ENCODE measurements at regions not wholly inside any gene's neighbourhood (a gene's known extent, or its start where the extent isn't known, plus 50 kb on each side); places are given as distances from the start of the nearest gene placed in this dataset.

GRCh38 chr20:58111310-58112016, 117.0 kb downstream of the ANKRD60 start:
- Histone ChIP-seq H3K9me2 (ENCODE audit: insufficient read depth, low read length) (no peaks in the 10 kb centered on the region), H3K4me2 (ENCODE audit: low read length) (no peak overlapping the region), H3K27ac (ENCODE audit: low read depth, low read length, poor library complexity, severe bottlenecking) (no peak overlapping the region), H3K36me3 (ENCODE audit: insufficient read depth, low read length) (no peaks in the 10 kb centered on the region), H2AFZ (ENCODE audit: low read length) (no peak overlapping the region), H3K79me2 (ENCODE audit: insufficient read depth, low read depth, low read length) (no peaks in the 10 kb centered on the region), H3K4me1 (ENCODE audit: insufficient read depth, low read length, poor library complexity, severe bottlenecking) (peaks cover 6% of the 10 kb centered on the region), H3K9me3 (ENCODE audit: low read length) (no peaks in the 10 kb centered on the region), H3K4me3 (ENCODE audit: low read depth, low read length, poor library complexity, severe bottlenecking) (no peak overlapping the region), H4K20me1 (ENCODE audit: insufficient read depth, low read length) (no peaks in the 10 kb centered on the region)
- no peak for DNase-seq (ENCODE audit: low spot score)
- no peak for TF ChIP-seq CTCF (conservative IDR thresholded peaks at IDR 0.05; ENCODE audit: low read length)
- TF ChIP-seq EZH2phosphoT487 (IDR thresholded peaks at IDR 0.05; ENCODE audit: borderline replicate concordance, low read depth, low read length) = no peak
- no TSS peak for BruUV-seq (replicated peaks)
- intact Hi-C loops (cut with micrococcal nuclease; ENCODE audit: unreplicated experiment) = no loop called here
- ChIA-PET POLR2A (no interaction called here), CTCF (ENCODE audit: unreplicated experiment) (no interaction called here)

- no peak for TF ChIP-seq EZH2phosphoT487 (IDR thresholded peaks at IDR 0.05; ENCODE audit: borderline replicate concordance, low read depth, low read length)
- no peak for TF ChIP-seq CTCF (conservative IDR thresholded peaks at IDR 0.05; ENCODE audit: low read length)
- Histone ChIP-seq H3K9me3 (ENCODE audit: low read length) (no peaks in the 10 kb centered on the region), H3K4me1 (ENCODE audit: insufficient read depth, low read length, poor library complexity, severe bottlenecking) (peaks cover 6% of the 10 kb centered on the region), H3K4me2 (ENCODE audit: low read length) (no peak overlapping the region), H4K20me1 (ENCODE audit: insufficient read depth, low read length) (no peaks in the 10 kb centered on the region), H3K79me2 (ENCODE audit: insufficient read depth, low read depth, low read length) (no peaks in the 10 kb centered on the region), H3K36me3 (ENCODE audit: insufficient read depth, low read length) (no peaks in the 10 kb centered on the region), H3K27ac (ENCODE audit: low read depth, low read length, poor library complexity, severe bottlenecking) (no peak overlapping the region), H2AFZ (ENCODE audit: low read length) (no peak overlapping the region), H3K9me2 (ENCODE audit: insufficient read depth, low read length) (no peaks in the 10 kb centered on the region), H3K4me3 (ENCODE audit: low read depth, low read length, poor library complexity, severe bottlenecking) (no peak overlapping the region)
- ChIA-PET CTCF (ENCODE audit: unreplicated experiment) (no interaction called here), POLR2A (no interaction called here)
- intact Hi-C loops (cut with micrococcal nuclease; ENCODE audit: unreplicated experiment) = no loop called here
- no peak for DNase-seq (ENCODE audit: low spot score)
- BruUV-seq (replicated peaks) = no TSS peak
These were observed 118.4 kb downstream of the ANKRD60 start for GRCh38 chr20:58109918-58110635.

Data from OCI-LY7 (cell line).